HEK293 (cell line): ENCODE measurements at regions not wholly inside any gene's neighbourhood (a gene's known extent, or its start where the extent isn't known, plus 50 kb on each side); places are given as distances from the start of the nearest gene placed in this dataset.

Experiments
- CTCF ChIA-PET: fragments of 350-600 bp; formaldehyde crosslinking; extraction: SDS; loops from one replicate; lab custom pipeline; 2021; ENCODE audit warnings: antibody characterized with exemption; lab: Yijun Ruan, JAX
- POLR2A ChIA-PET: fragments of 300-600 bp; formaldehyde crosslinking; extraction: SDS; loops from one replicate; lab custom pipeline; 2020; ENCODE audit warnings: antibody characterized with exemption, inconsistent platforms; lab: Yijun Ruan, JAX
- H3K27ac ChIP-seq: fragments of 200-500 bp; sonication (Bioruptor generic); 2 replicates; pipeline ENCODE4 v1.5.1; 2014; ENCODE audit warnings: low read depth, low read length, control low read depth, inconsistent platforms; ENCODE audit errors: extremely low read depth
- H3K36me3 ChIP-seq, 2 experiments: fragments of 200-500 bp in 1 of 2; sonication (Bioruptor generic) in 1 of 2; 1 replicate in 1 of 2; 2 replicates in 1 of 2; pipeline ENCODE4 v1.5.1; 2014 to 2017; ENCODE audit warnings: inconsistent platforms in 2 of 2, low read length in 2 of 2; ENCODE audit not compliant: control insufficient read depth in 2 of 2, insufficient read depth in 1 of 2
- H3K4me1 ChIP-seq: fragments of 200-500 bp; sonication (Bioruptor generic); 2 replicates; pipeline ENCODE4 v1.5.1; 2014; ENCODE audit warnings: mild to moderate bottlenecking, low read length, inconsistent platforms; ENCODE audit not compliant: control insufficient read depth, insufficient read depth
- H3K4me3 ChIP-seq: 2 replicates; pipeline ENCODE4 v1.5.1; 2011; ENCODE audit warnings: low read depth, mild to moderate bottlenecking, control low read depth, low read length, moderate library complexity
- H3K9me3 ChIP-seq: fragments of 200-500 bp; sonication (Bioruptor generic); 2 replicates; pipeline ENCODE4 v1.5.1; 2014; ENCODE audit warnings: low read depth, low read length, inconsistent platforms; ENCODE audit not compliant: control insufficient read depth, insufficient read depth
- BCL11B ChIP-seq: fragments of 450-650 bp; formaldehyde crosslinking; IDR thresholded peaks from 2 replicates; pipeline ENCODE4 v1.5.1; 2016; ENCODE audit warnings: low read depth, missing biosample characterization, missing genetic modification characterization
- HIC1 ChIP-seq: fragments of 450-650 bp; formaldehyde crosslinking; IDR thresholded peaks from 2 replicates; pipeline ENCODE4 v1.5.1; 2016; ENCODE audit warnings: missing biosample characterization, missing genetic modification characterization
- KLF1 ChIP-seq: fragments of 450-650 bp; formaldehyde crosslinking; IDR thresholded peaks from 2 replicates; pipeline ENCODE4 v1.5.1; 2016; ENCODE audit warnings: missing biosample characterization, missing genetic modification characterization
- MZF1 ChIP-seq: fragments of 450-650 bp; formaldehyde crosslinking; IDR thresholded peaks from 2 replicates; pipeline ENCODE4 v1.5.1; 2017; ENCODE audit warnings: missing biosample characterization, missing genetic modification characterization, borderline replicate concordance
- OSR2 ChIP-seq: fragments of 450-650 bp; formaldehyde crosslinking; IDR thresholded peaks from 2 replicates; pipeline ENCODE4 v1.5.1; 2016; ENCODE audit warnings: missing biosample characterization, missing genetic modification characterization
- PATZ1 ChIP-seq: fragments of 450-650 bp; formaldehyde crosslinking; IDR thresholded peaks from 2 replicates; pipeline ENCODE4 v1.5.1; 2016; ENCODE audit warnings: missing biosample characterization, missing genetic modification characterization
- RBAK ChIP-seq: fragments of 450-650 bp; formaldehyde crosslinking; IDR thresholded peaks from 2 replicates; pipeline ENCODE4 v1.5.1; 2016; ENCODE audit warnings: missing biosample characterization, missing genetic modification characterization
- ZEB2 ChIP-seq: fragments of 450-650 bp; formaldehyde crosslinking; IDR thresholded peaks from 2 replicates; pipeline ENCODE4 v1.5.1; 2016; ENCODE audit warnings: missing biosample characterization, missing genetic modification characterization
- ZIC2 ChIP-seq: fragments of 450-650 bp; formaldehyde crosslinking; IDR thresholded peaks from 2 replicates; pipeline ENCODE4 v1.5.1; 2016; ENCODE audit warnings: missing biosample characterization, missing genetic modification characterization
- ZNF114 ChIP-seq: fragments of 450-650 bp; formaldehyde crosslinking; IDR thresholded peaks from 2 replicates; pipeline ENCODE4 v1.5.0; 2017; ENCODE audit warnings: missing biosample characterization, missing genetic modification characterization
- ZNF132 ChIP-seq: fragments of 450-650 bp; formaldehyde crosslinking; IDR thresholded peaks from 2 replicates; pipeline ENCODE4 v1.5.1; 2017; ENCODE audit warnings: missing biosample characterization, missing genetic modification characterization, borderline replicate concordance
- ZNF140 ChIP-seq: fragments of 450-650 bp; formaldehyde crosslinking; IDR thresholded peaks from 2 replicates; pipeline ENCODE4 v1.5.1; 2016; ENCODE audit warnings: missing biosample characterization, missing genetic modification characterization
- ZNF148 ChIP-seq: fragments of 450-650 bp; formaldehyde crosslinking; IDR thresholded peaks from 2 replicates; pipeline ENCODE4 v1.5.0; 2017; ENCODE audit warnings: missing biosample characterization, missing genetic modification characterization, borderline replicate concordance
- ZNF169 ChIP-seq: fragments of 450-650 bp; formaldehyde crosslinking; IDR thresholded peaks from 2 replicates; pipeline ENCODE4 v1.5.1; 2016; ENCODE audit warnings: missing biosample characterization, missing genetic modification characterization
- ZNF19 ChIP-seq: fragments of 450-650 bp; formaldehyde crosslinking; IDR thresholded peaks from 2 replicates; pipeline ENCODE4; 2016; ENCODE audit warnings: missing biosample characterization, missing genetic modification characterization, low read depth
- ZNF2 ChIP-seq: fragments of 450-650 bp; formaldehyde crosslinking; IDR thresholded peaks from 2 replicates; pipeline ENCODE4 v1.5.1; 2016; ENCODE audit warnings: missing biosample characterization, missing genetic modification characterization
- ZNF202 ChIP-seq: fragments of 450-650 bp; formaldehyde crosslinking; IDR thresholded peaks from 2 replicates; pipeline ENCODE4 v1.5.1; 2016; ENCODE audit warnings: missing biosample characterization, missing genetic modification characterization, borderline replicate concordance
- ZNF280D ChIP-seq: fragments of 450-650 bp; formaldehyde crosslinking; IDR thresholded peaks from 2 replicates; pipeline ENCODE4 v1.5.1; 2016; ENCODE audit warnings: missing biosample characterization, missing genetic modification characterization
- ZNF292 ChIP-seq: fragments of 450-650 bp; formaldehyde crosslinking; IDR thresholded peaks from 2 replicates; pipeline ENCODE4 v1.5.1; 2016; ENCODE audit warnings: low read depth, missing biosample characterization, missing genetic modification characterization, borderline replicate concordance
- ZNF341 ChIP-seq: fragments of 450-650 bp; formaldehyde crosslinking; IDR thresholded peaks from 2 replicates; pipeline ENCODE4; 2016; ENCODE audit warnings: low read depth, missing biosample characterization, missing genetic modification characterization
- ZNF350 ChIP-seq: fragments of 450-650 bp; formaldehyde crosslinking; IDR thresholded peaks from 2 replicates; pipeline ENCODE4 v1.5.0; 2017; ENCODE audit warnings: missing biosample characterization, mild to moderate bottlenecking, missing genetic modification characterization
- ZNF704 ChIP-seq: fragments of 450-650 bp; formaldehyde crosslinking; IDR thresholded peaks from 2 replicates; pipeline ENCODE4 v1.5.1; 2016; ENCODE audit warnings: missing biosample characterization, missing genetic modification characterization
- ZNF777 ChIP-seq: fragments of 450-650 bp; formaldehyde crosslinking; IDR thresholded peaks from 2 replicates; pipeline ENCODE4 v1.5.1; 2017; ENCODE audit warnings: missing biosample characterization, missing genetic modification characterization, borderline replicate concordance
- ZNF843 ChIP-seq: fragments of 450-650 bp; formaldehyde crosslinking; IDR thresholded peaks from 2 replicates; pipeline ENCODE4 v1.5.1; 2016; ENCODE audit warnings: missing biosample characterization, missing genetic modification characterization

- H3K4me1 ChIP-seq = no peaks in the 10 kb centered on the region
- ChIA-PET CTCF (no interaction called here), POLR2A (no interaction called here)
- TF ChIP-seq ZNF341 (tag by site-specific recombination) = no peak
- no peak for TF ChIP-seq KLF1 (tag by site-specific recombination)
- TF ChIP-seq ZNF19 (tag by site-specific recombination) = no peak
- no peak for TF ChIP-seq ZNF140
- no peak for TF ChIP-seq ZNF777
- TF ChIP-seq MZF1 = no peak
- TF ChIP-seq ZNF169 = no peak
- no peak for TF ChIP-seq ZNF114 (tag by site-specific recombination)
- no peak for TF ChIP-seq ZNF292 (tag by site-specific recombination)
- no peak overlapping the region for H3K27ac ChIP-seq
- H3K9me3 ChIP-seq = no peaks in the 10 kb centered on the region
- H3K4me3 ChIP-seq = no peak overlapping the region
- no peaks in the 10 kb centered on the region for H3K36me3 ChIP-seq
Observed at GRCh38 chr4:181618896-181619295, 624.3 kb upstream of the TENM3 start.

GRCh38 chr4:181619651-181620050 lies 623.6 kb upstream of the TENM3 start:
- Histone ChIP-seq H3K36me3 (no peaks in the 10 kb centered on the region), H3K27ac (no peak overlapping the region), H3K4me1 (no peaks in the 10 kb centered on the region)
- CTCF ChIA-PET = no interaction called here
- TF ChIP-seq ZNF202 (tag by site-specific recombination) = no peak
- TF ChIP-seq ZNF132 = no peak
- no peak for TF ChIP-seq ZNF704 (tag by site-specific recombination)
- TF ChIP-seq ZNF280D = no peak
- TF ChIP-seq ZEB2 = no peak
- no peak for TF ChIP-seq HIC1
- no peak for TF ChIP-seq ZNF350 (tag by site-specific recombination)
- TF ChIP-seq BCL11B = no peak
- no peak for TF ChIP-seq ZNF169
- no peak for TF ChIP-seq RBAK (tag by site-specific recombination)
- TF ChIP-seq OSR2 (tag by site-specific recombination) = no peak
- no peak for TF ChIP-seq ZNF148
- no peak for TF ChIP-seq ZNF2
- no peak for TF ChIP-seq ZIC2 (tag by site-specific recombination)
- TF ChIP-seq ZNF292 (tag by site-specific recombination) = no peak
- TF ChIP-seq ZNF843 (tag by site-specific recombination) = no peak
- TF ChIP-seq PATZ1 = no peak
- TF ChIP-seq, all 188 proteins: peak for 0
- H3K9me3 ChIP-seq = no peaks in the 10 kb centered on the region
- no peak overlapping the region for H3K4me3 ChIP-seq
- POLR2A ChIA-PET = no interaction called here
